H1 (cell line): ENCODE measurements at regions not wholly inside any gene's neighbourhood (a gene's known extent, or its start where the extent isn't known, plus 50 kb on each side); places are given as distances from the start of the nearest gene placed in this dataset.

Experiments
- POLR2A ChIP-seq, 2 experiments: IDR thresholded peaks; 1 replicate in 1 of 2; 2 replicates in 1 of 2; pipeline ENCODE4 v1.6.1; 2011; ENCODE audit warnings: low read depth in 2 of 2, low read length in 2 of 2, mild to moderate bottlenecking in 2 of 2; ENCODE audit errors: control extremely low read depth in 1 of 2
- ZNF274 ChIP-seq: IDR thresholded peaks from 2 replicates; pipeline ENCODE4 v1.7.0; 2012; ENCODE audit warnings: low read length, borderline replicate concordance; ENCODE audit errors: extremely low read depth

DNA sequence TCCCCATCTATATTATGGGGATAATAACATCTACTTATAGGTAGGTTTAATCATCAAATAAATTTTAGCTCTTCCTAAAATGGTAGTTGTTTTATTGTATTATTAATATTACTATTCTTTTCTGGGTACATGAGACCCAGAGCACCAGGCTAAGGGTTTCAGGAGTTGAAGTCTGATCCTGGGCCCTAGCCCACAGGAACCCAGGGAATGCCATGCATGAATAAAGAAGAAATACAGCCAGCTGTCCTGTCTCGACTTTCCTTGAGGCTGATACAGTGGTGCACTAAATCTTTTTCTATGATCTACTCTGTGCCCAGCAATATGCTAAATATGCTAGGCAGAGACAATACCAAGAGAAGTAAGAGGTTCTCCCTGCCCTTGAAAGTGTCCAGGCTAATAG is 72.1 kb upstream of the ATP2C1 start:
- TF ChIP-seq POLR2A (IDR thresholded peaks at IDR 0.05; ENCODE audit: control extremely low read depth in 1 of 2, low read depth in 2 of 2, low read length in 2 of 2) (no peak), ZNF274 (no peak)
